ENCODE measurements at regions not wholly inside any gene's neighbourhood (a gene's known extent, or its start where the extent isn't known, plus 50 kb on each side); places are given as distances from the start of the nearest gene placed in this dataset.

- intact Hi-C loops (cut with DNase I; ENCODE audit: low total_unique reads) (no loop called here), in situ Hi-C loops (cut with MboI; ENCODE audit: low pct_ligation_motif_present in 1 of 4, low pct_unique_long_range_greater_than_20kb in 1 of 4, low sequenced_read_pairs in 3 of 4) (no loop called here)
- Histone ChIP-seq H3K4me3 (no peak overlapping the region), H3K9me3 (no peaks in the 10 kb centered on the region), H3K36me3 (no peaks in the 10 kb centered on the region), H3K27me3 (no peaks in the 10 kb centered on the region), H3K4me1 (peaks cover 0 to 15% (median 4%) of the 10 kb centered on the region in 4 donors), H3K27ac (no peak overlapping the region)
- no peak for DNase-seq
- TF ChIP-seq CTCF (IDR thresholded peaks at IDR 0.05) (no peak), EP300 (IDR thresholded peaks at IDR 0.05; ENCODE audit: low read depth) (no peak), POLR2A (IDR thresholded peaks at IDR 0.05) (no peak), POLR2AphosphoS5 (IDR thresholded peaks at IDR 0.05) (no peak)
- WGBS, 2 donors (ENCODE audit: low coverage in 1 of 2): 71 to 80% methylated on average over 1 of the region's 1 CpG
Measured at GRCh38 chr4:11743976-11744375, 315.3 kb upstream of the HS3ST1 start.

GRCh38 chr4:11743236-11743635 is 314.5 kb upstream of the HS3ST1 start:
- Histone ChIP-seq H3K4me3 (no peak overlapping the region), H3K4me1 (peaks cover 0 to 12% (median 1%) of the 10 kb centered on the region in 4 donors), H3K27ac (no peak overlapping the region), H3K27me3 (no peaks in the 10 kb centered on the region), H3K36me3 (no peaks in the 10 kb centered on the region), H3K9me3 (no peaks in the 10 kb centered on the region)
- intact Hi-C loops (cut with DNase I; ENCODE audit: low total_unique reads): no loop called here
- TF ChIP-seq CTCF (IDR thresholded peaks at IDR 0.05): no peak
- TF ChIP-seq EP300 (IDR thresholded peaks at IDR 0.05; ENCODE audit: low read depth): no peak
- TF ChIP-seq POLR2AphosphoS5 (IDR thresholded peaks at IDR 0.05): no peak
- TF ChIP-seq POLR2A (IDR thresholded peaks at IDR 0.05): no peak
- WGBS, 2 donors (ENCODE audit: low coverage in 1 of 2): 67 to 68% methylated on average over 1 of the region's 1 CpG
- no peak for DNase-seq
- in situ Hi-C loops (cut with MboI; ENCODE audit: low pct_ligation_motif_present in 1 of 4, low pct_unique_long_range_greater_than_20kb in 1 of 4, low sequenced_read_pairs in 3 of 4): no loop called here

GRCh38 chr4:11741190-11741652 is 312.5 kb upstream of the HS3ST1 start:
- DNase-seq: no peak
- WGBS, 2 donors (ENCODE audit: low coverage in 1 of 2): 37 to 71% methylated on average over 1 of the region's 1 CpG
- intact Hi-C loops (cut with DNase I; ENCODE audit: low total_unique reads) (no loop called here), in situ Hi-C loops (cut with MboI; ENCODE audit: low pct_ligation_motif_present in 1 of 4, low pct_unique_long_range_greater_than_20kb in 1 of 4, low sequenced_read_pairs in 3 of 4) (no loop called here)
- TF ChIP-seq EP300 (IDR thresholded peaks at IDR 0.05; ENCODE audit: low read depth) (no peak), POLR2AphosphoS5 (IDR thresholded peaks at IDR 0.05) (no peak), CTCF (IDR thresholded peaks at IDR 0.05) (no peak), POLR2A (IDR thresholded peaks at IDR 0.05) (no peak)
- Histone ChIP-seq H3K27me3 (no peaks in the 10 kb centered on the region), H3K27ac (no peak overlapping the region), H3K4me3 (no peak overlapping the region), H3K4me1 (peaks cover 0 to 6% (median 0%) of the 10 kb centered on the region in 4 donors), H3K36me3 (no peaks in the 10 kb centered on the region), H3K9me3 (no peaks in the 10 kb centered on the region)

GRCh38 chr4:11739992-11740391 is 311.3 kb upstream of the HS3ST1 start:
- Histone ChIP-seq H3K27ac (no peak overlapping the region), H3K9me3 (no peaks in the 10 kb centered on the region), H3K27me3 (no peaks in the 10 kb centered on the region), H3K4me3 (no peak overlapping the region), H3K4me1 (peaks cover 0 to 6% (median 0%) of the 10 kb centered on the region in 4 donors), H3K36me3 (no peaks in the 10 kb centered on the region)
- TF ChIP-seq POLR2AphosphoS5 (IDR thresholded peaks at IDR 0.05): no peak
- in situ Hi-C loops (cut with MboI; ENCODE audit: low pct_ligation_motif_present in 1 of 4, low pct_unique_long_range_greater_than_20kb in 1 of 4, low sequenced_read_pairs in 3 of 4): no loop called here
- intact Hi-C loops (cut with DNase I; ENCODE audit: low total_unique reads): no loop called here
- 20 to 46% methylated on average over 1 of the region's 1 CpG for WGBS, 2 donors (ENCODE audit: low coverage in 1 of 2)
- no peak for DNase-seq

GRCh38 chr4:11736978-11737377 is 308.3 kb upstream of the HS3ST1 start:
- no peak overlapping the region for H3K4me3 ChIP-seq
- intact Hi-C loops (cut with DNase I; ENCODE audit: low total_unique reads) (no loop called here), in situ Hi-C loops (cut with MboI; ENCODE audit: low pct_ligation_motif_present in 1 of 4, low pct_unique_long_range_greater_than_20kb in 1 of 4, low sequenced_read_pairs in 3 of 4) (no loop called here)
- peaks cover 0 to 6% (median 0%) of the 10 kb centered on the region in 4 donors for H3K4me1 ChIP-seq
- no peak for DNase-seq
- WGBS, 2 donors (ENCODE audit: low coverage in 1 of 2): 71 to 83% methylated on average over 2 of the region's 2 CpGs
- no peaks in the 10 kb centered on the region for H3K36me3 ChIP-seq
- no peaks in the 10 kb centered on the region for H3K27me3 ChIP-seq
- TF ChIP-seq EP300 (IDR thresholded peaks at IDR 0.05; ENCODE audit: low read depth) (no peak), CTCF (IDR thresholded peaks at IDR 0.05) (no peak), POLR2AphosphoS5 (IDR thresholded peaks at IDR 0.05) (no peak), POLR2A (IDR thresholded peaks at IDR 0.05) (no peak)
- no peak overlapping the region for H3K27ac ChIP-seq
- no peaks in the 10 kb centered on the region for H3K9me3 ChIP-seq

Measured in transverse colon (tissue), 4 donors.